Keratinocyte (primary cell): ENCODE measurements at regions not wholly inside any gene's neighbourhood (a gene's known extent, or its start where the extent isn't known, plus 50 kb on each side); places are given as distances from the start of the nearest gene placed in this dataset.

Experiments used
- DNase-seq: peaks from one replicate; pipeline ENCODE4 v3.0.0-alpha.2; 2011; ENCODE audit warnings: low read depth, missing footprints, low spot score
- FAIRE-seq: peaks from 2 replicates; lab custom pipeline; 2011; peaks lifted over from hg19 to GRCh38; lab: Jason Lieb, UNC
- H2AFZ ChIP-seq: 2 replicates; pipeline ENCODE4 v1.6.0; 2012; ENCODE audit warnings: low read length, control low read depth, inconsistent platforms; ENCODE audit not compliant: control insufficient read depth
- H3K27ac ChIP-seq: 2 replicates; pipeline ENCODE4 v1.5.1; 2011; ENCODE audit warnings: low read length; ENCODE audit not compliant: control insufficient read depth, insufficient read depth
- H3K27me3 ChIP-seq: 3 replicates; pipeline ENCODE4 v1.6.0; 2011; ENCODE audit warnings: low read length; ENCODE audit not compliant: control insufficient read depth, insufficient read depth; ENCODE audit errors: extremely low read depth
- H3K36me3 ChIP-seq, 2 experiments: 2 replicates in 1 of 2; 3 replicates in 1 of 2; pipeline ENCODE4 v1.5.1; 2011; ENCODE audit warnings: low read length in 2 of 2, mild to moderate bottlenecking in 1 of 2; ENCODE audit not compliant: control insufficient read depth in 2 of 2, insufficient read depth in 2 of 2; ENCODE audit errors: extremely low read depth in 1 of 2
- H3K4me1 ChIP-seq: 3 replicates; pipeline ENCODE4 v1.5.1; 2011; ENCODE audit warnings: low read length; ENCODE audit not compliant: control insufficient read depth, insufficient read depth; ENCODE audit errors: extremely low read depth
- H3K4me2 ChIP-seq: 3 replicates; pipeline ENCODE4 v1.6.0; 2011; ENCODE audit warnings: low read depth, low read length; ENCODE audit not compliant: control insufficient read depth, insufficient read depth; ENCODE audit errors: extremely low read depth
- H3K4me3 ChIP-seq, 3 experiments: fragments of 200-600 bp in 1 of 3; sonication (generic) in 1 of 3; 2 replicates in 2 of 3; 3 replicates in 1 of 3; pipeline ENCODE4 v1.5.1; 2011 to 2016; ENCODE audit warnings: low read length in 3 of 3, mild to moderate bottlenecking in 3 of 3, control low read depth in 2 of 3, inconsistent platforms in 1 of 3, low read depth in 1 of 3, mixed read lengths in 1 of 3, mixed run types in 1 of 3, moderate library complexity in 1 of 3; ENCODE audit not compliant: control insufficient read depth in 2 of 3, insufficient read depth in 2 of 3; ENCODE audit errors: extremely low read depth in 1 of 3
- H3K79me2 ChIP-seq: 2 replicates; pipeline ENCODE4 v1.6.0; 2012; ENCODE audit warnings: low read length; ENCODE audit not compliant: control insufficient read depth, insufficient read depth
- H3K9ac ChIP-seq: 3 replicates; pipeline ENCODE4 v1.6.0; 2011; ENCODE audit warnings: low read length; ENCODE audit not compliant: control insufficient read depth, insufficient read depth; ENCODE audit errors: extremely low read depth
- H3K9me1 ChIP-seq: 3 replicates; pipeline ENCODE4 v1.6.0; 2011; ENCODE audit warnings: low read length; ENCODE audit not compliant: control insufficient read depth, insufficient read depth; ENCODE audit errors: extremely low read depth
- H3K9me3 ChIP-seq: 2 replicates; pipeline ENCODE4 v1.5.1; 2012; ENCODE audit warnings: low read depth, low read length; ENCODE audit not compliant: control insufficient read depth
- H4K20me1 ChIP-seq: 3 replicates; pipeline ENCODE4 v1.6.0; 2011; ENCODE audit warnings: low read length; ENCODE audit not compliant: control insufficient read depth, insufficient read depth; ENCODE audit errors: extremely low read depth
- CTCF ChIP-seq, 3 experiments: IDR thresholded peaks in 1 of 3; conservative IDR thresholded peaks in 1 of 3; optimal IDR thresholded peaks in 1 of 3; 2 replicates in 2 of 3; 3 replicates in 1 of 3; pipeline versions ENCODE3 to v1.5.1; 2011; ENCODE audit warnings: low read length in 3 of 3, mild to moderate bottlenecking in 3 of 3, moderate library complexity in 2 of 3, control low read depth in 1 of 3, inconsistent platforms in 1 of 3; ENCODE audit not compliant: insufficient read depth in 2 of 3; ENCODE audit errors: extremely low read depth in 1 of 3
- EZH2 ChIP-seq: IDR thresholded peaks from one replicate; pipeline ENCODE4 v1.6.1; 2012; ENCODE audit warnings: inconsistent platforms, mild to moderate bottlenecking, low read length, moderate library complexity
- dilution Hi-C: fragments of 300-500 bp; cut with MboI; formaldehyde crosslinking; loops from one replicate; pipeline ENCODE4 v1.7.0; 2020; ENCODE audit warnings: low sequenced_read_pairs; ENCODE audit not compliant: extremely low pct_ligation_motif_present

GRCh38 chr11:129705933-129706332 lies 109.7 kb upstream of the TMEM45B start:
- no peaks in the 10 kb centered on the region for H4K20me1 ChIP-seq
- H3K79me2 ChIP-seq: no peaks in the 10 kb centered on the region
- no peak overlapping the region for H3K4me3 ChIP-seq
- TF ChIP-seq CTCF (optimal IDR thresholded peaks at IDR 0.05 in 1 of 3, IDR thresholded peaks at IDR 0.05 in 1 of 3, conservative IDR thresholded peaks at IDR 0.05 in 1 of 3; ENCODE audit: extremely low read depth in 1 of 3, insufficient read depth in 2 of 3, low read length in 3 of 3): no peak
- no peak for TF ChIP-seq EZH2
- no peak overlapping the region for H3K9ac ChIP-seq
- no peaks in the 10 kb centered on the region for H3K9me1 ChIP-seq
- peaks cover 27% of the 10 kb centered on the region for H3K4me1 ChIP-seq
- dilution Hi-C loops: no loop called here
- H3K4me2 ChIP-seq: no peak overlapping the region
- H3K36me3 ChIP-seq: no peaks in the 10 kb centered on the region
- H3K9me3 ChIP-seq: no peaks in the 10 kb centered on the region
- H3K27me3 ChIP-seq: peaks cover 4% of the 10 kb centered on the region
- FAIRE-seq (no peak), DNase-seq (no peak)
- H2AFZ ChIP-seq: no peak overlapping the region
- H3K27ac ChIP-seq: no peak overlapping the region

GRCh38 chr11:129709801-129710398 lies 105.7 kb upstream of the TMEM45B start:
- no peak overlapping the region for H3K4me3 ChIP-seq
- no peaks in the 10 kb centered on the region for H3K9me3 ChIP-seq
- H3K27ac ChIP-seq: no peak overlapping the region
- DNase-seq (no peak), FAIRE-seq (no peak)
- H3K27me3 ChIP-seq: peaks cover 4% of the 10 kb centered on the region
- H3K9ac ChIP-seq: no peak overlapping the region
- no peaks in the 10 kb centered on the region for H3K9me1 ChIP-seq
- no peak for TF ChIP-seq EZH2
- TF ChIP-seq CTCF (optimal IDR thresholded peaks at IDR 0.05 in 1 of 3, IDR thresholded peaks at IDR 0.05 in 1 of 3, conservative IDR thresholded peaks at IDR 0.05 in 1 of 3; ENCODE audit: extremely low read depth in 1 of 3, insufficient read depth in 2 of 3, low read length in 3 of 3): no peak
- dilution Hi-C loops: no loop called here
- H3K79me2 ChIP-seq: no peaks in the 10 kb centered on the region
- no peak overlapping the region for H2AFZ ChIP-seq
- no peaks in the 10 kb centered on the region for H3K36me3 ChIP-seq
- no peak overlapping the region for H3K4me2 ChIP-seq
- H3K4me1 ChIP-seq: peaks cover 10% of the 10 kb centered on the region
- H4K20me1 ChIP-seq: no peaks in the 10 kb centered on the region
